OCI-LY1 (cell line): ENCODE measurements at regions not wholly inside any gene's neighbourhood (a gene's known extent, or its start where the extent isn't known, plus 50 kb on each side); places are given as distances from the start of the nearest gene placed in this dataset.

Source experiments
- H2AFZ ChIP-seq: fragments of 200-600 bp; sonication (generic), shearing (Covaris generic); 2 replicates; pipeline ENCODE4 v1.6.0; 2014; ENCODE audit warnings: antibody characterized with exemption, mild to moderate bottlenecking, low read length
- H3F3A ChIP-seq: fragments of 200-600 bp; sonication (generic), shearing (Covaris generic); 2 replicates; pipeline ENCODE4 v1.6.0; 2014; ENCODE audit warnings: mild to moderate bottlenecking, antibody characterized with exemption, low read length, moderate library complexity; ENCODE audit not compliant: insufficient read depth
- H3K27ac ChIP-seq: fragments of 200-600 bp; sonication (generic); 2 replicates; pipeline ENCODE4 v1.5.1; 2014; ENCODE audit warnings: low read length, mixed run types, mild to moderate bottlenecking, low read depth; ENCODE audit not compliant: poor library complexity, severe bottlenecking
- H3K27me3 ChIP-seq: fragments of 200-600 bp; sonication (generic); 2 replicates; pipeline ENCODE4 v1.6.0; 2014; ENCODE audit warnings: antibody characterized with exemption, mild to moderate bottlenecking, low read length, moderate library complexity; ENCODE audit not compliant: insufficient read depth
- H3K36me3 ChIP-seq: fragments of 200-600 bp; sonication (generic); 2 replicates; pipeline ENCODE4 v1.6.1; 2014; ENCODE audit warnings: mild to moderate bottlenecking, antibody characterized with exemption, low read length, moderate library complexity, mixed read lengths; ENCODE audit not compliant: insufficient read depth
- H3K4me1 ChIP-seq: fragments of 200-600 bp; sonication (generic); 2 replicates; pipeline ENCODE4 v1.5.1; 2014; ENCODE audit warnings: mild to moderate bottlenecking, low read length, moderate library complexity; ENCODE audit not compliant: insufficient read depth, severe bottlenecking
- H3K4me2 ChIP-seq: fragments of 200-600 bp; sonication (generic), shearing (Covaris generic); 2 replicates; pipeline ENCODE4 v1.6.1; 2014; ENCODE audit warnings: low read length
- H3K4me3 ChIP-seq: fragments of 200-600 bp; sonication (generic); 2 replicates; pipeline ENCODE4 v1.5.1; 2014; ENCODE audit warnings: low read length, low read depth, mild to moderate bottlenecking, mixed read lengths; ENCODE audit not compliant: poor library complexity, severe bottlenecking
- H3K79me2 ChIP-seq: fragments of 200-600 bp; shearing (Covaris generic); 2 replicates; pipeline ENCODE4 v1.6.1; 2016; ENCODE audit warnings: mixed run types, low read length, mixed read lengths; ENCODE audit not compliant: insufficient read depth
- H3K9ac ChIP-seq: fragments of 200-600 bp; sonication (generic), shearing (Covaris generic); 2 replicates; pipeline ENCODE4 v1.6.1; 2014; ENCODE audit warnings: mild to moderate bottlenecking, low read length, mixed read lengths
- H3K9me2 ChIP-seq: fragments of 200-600 bp; sonication (generic), shearing (Covaris generic); 2 replicates; pipeline ENCODE4 v1.6.1; 2014; ENCODE audit warnings: low read depth, mild to moderate bottlenecking, low read length, mixed read lengths
- H3K9me3 ChIP-seq: fragments of 200-600 bp; shearing (Covaris generic); 2 replicates; pipeline ENCODE4 v1.6.1; 2014; ENCODE audit warnings: low read length, mixed read lengths
- H4K20me1 ChIP-seq: fragments of 200-600 bp; sonication (generic), shearing (Covaris generic); 2 replicates; pipeline ENCODE4 v1.6.0; 2016; ENCODE audit warnings: mild to moderate bottlenecking, low read length; ENCODE audit not compliant: insufficient read depth
- CTCF ChIP-seq: fragments of 200-600 bp; sonication (generic), shearing (Covaris generic); IDR thresholded peaks from 2 replicates; pipeline ENCODE4 v1.5.1; 2017; ENCODE audit warnings: mild to moderate bottlenecking, antibody characterized with exemption, low read length, moderate library complexity, mixed read lengths
- EZH2 ChIP-seq: fragments of 200-600 bp; sonication (generic), shearing (Covaris generic); IDR thresholded peaks from 2 replicates; pipeline ENCODE4 v1.8.0; 2017; ENCODE audit warnings: borderline replicate concordance, mixed run types, mild to moderate bottlenecking, antibody characterized with exemption, low read length, moderate library complexity, mixed read lengths

DNA sequence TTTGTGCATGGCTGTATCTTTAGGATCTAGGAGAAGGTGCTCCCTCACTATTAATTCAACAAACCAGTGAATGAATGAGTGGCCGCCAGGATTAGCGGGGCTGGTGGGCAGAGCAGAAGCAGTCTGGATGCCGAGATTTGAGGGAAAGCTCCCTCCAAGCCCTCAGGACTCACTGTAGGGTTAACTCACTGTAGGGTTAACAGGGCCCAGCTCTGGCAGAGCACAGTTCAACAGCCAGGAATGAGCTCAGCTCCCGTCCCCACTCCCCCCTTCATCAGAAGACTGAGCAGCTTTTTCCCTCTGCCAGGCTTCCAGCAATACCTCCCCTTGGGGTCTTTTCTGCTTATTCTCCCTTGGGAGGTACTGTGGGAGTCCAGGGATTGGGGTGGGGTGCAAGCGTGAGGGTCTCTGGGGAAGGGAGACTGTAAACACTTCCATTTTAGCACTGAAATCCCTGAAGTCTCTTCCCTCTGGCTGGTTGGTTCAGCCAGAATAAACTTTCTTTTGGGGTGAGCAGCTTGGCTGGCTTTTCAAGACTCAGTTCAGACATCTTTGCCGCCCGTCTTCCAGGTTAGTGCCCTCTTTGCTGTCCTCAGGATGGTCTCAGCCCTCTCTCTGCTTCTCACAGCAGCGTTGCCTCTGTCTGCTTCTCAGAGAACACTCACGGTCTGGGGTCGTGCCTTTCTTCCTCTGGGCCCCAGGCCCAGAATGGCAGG lies 53.7 kb upstream of the WSB1 start:
- peaks cover 9% of the 10 kb centered on the region; the same call in 1 of the 2 replicates for H3K27me3 ChIP-seq
- H3K9me2 ChIP-seq, result no peaks in the 10 kb centered on the region
- no peak overlapping the region for H3K9ac ChIP-seq
- H3K4me1 ChIP-seq, result peaks cover 10% of the 10 kb centered on the region
- no peaks in the 10 kb centered on the region for H3K9me3 ChIP-seq
- H3F3A ChIP-seq, result no peaks in the 10 kb centered on the region
- no peaks in the 10 kb centered on the region for H3K36me3 ChIP-seq
- no peak overlapping the region for H3K4me2 ChIP-seq
- no peak overlapping the region for H3K4me3 ChIP-seq
- no peak overlapping the region for H2AFZ ChIP-seq
- no peaks in the 10 kb centered on the region for H3K79me2 ChIP-seq
- TF ChIP-seq CTCF (no peak), EZH2 (no peak)
- H4K20me1 ChIP-seq, result no peaks in the 10 kb centered on the region
- H3K27ac ChIP-seq, result no peak overlapping the region

- H3K4me2 ChIP-seq, result no peak overlapping the region
- no peak for TF ChIP-seq CTCF
- TF ChIP-seq EZH2, result no peak
- no peak overlapping the region for H3K27ac ChIP-seq
- H3K36me3 ChIP-seq, result no peaks in the 10 kb centered on the region
- peaks cover 9% of the 10 kb centered on the region; the same call in 1 of the 2 replicates for H3K27me3 ChIP-seq
- H3F3A ChIP-seq, result no peaks in the 10 kb centered on the region
- H3K9me3 ChIP-seq, result no peaks in the 10 kb centered on the region
- no peaks in the 10 kb centered on the region for H4K20me1 ChIP-seq
- H3K4me1 ChIP-seq, result peaks cover 15% of the 10 kb centered on the region
- H3K9ac ChIP-seq, result no peak overlapping the region
- H3K79me2 ChIP-seq, result no peaks in the 10 kb centered on the region
- no peak overlapping the region for H2AFZ ChIP-seq
- H3K4me3 ChIP-seq, result no peak overlapping the region
- H3K9me2 ChIP-seq, result no peaks in the 10 kb centered on the region
Measured at GRCh38 chr17:27240802-27241155, 53.1 kb upstream of the WSB1 start.

DNA sequence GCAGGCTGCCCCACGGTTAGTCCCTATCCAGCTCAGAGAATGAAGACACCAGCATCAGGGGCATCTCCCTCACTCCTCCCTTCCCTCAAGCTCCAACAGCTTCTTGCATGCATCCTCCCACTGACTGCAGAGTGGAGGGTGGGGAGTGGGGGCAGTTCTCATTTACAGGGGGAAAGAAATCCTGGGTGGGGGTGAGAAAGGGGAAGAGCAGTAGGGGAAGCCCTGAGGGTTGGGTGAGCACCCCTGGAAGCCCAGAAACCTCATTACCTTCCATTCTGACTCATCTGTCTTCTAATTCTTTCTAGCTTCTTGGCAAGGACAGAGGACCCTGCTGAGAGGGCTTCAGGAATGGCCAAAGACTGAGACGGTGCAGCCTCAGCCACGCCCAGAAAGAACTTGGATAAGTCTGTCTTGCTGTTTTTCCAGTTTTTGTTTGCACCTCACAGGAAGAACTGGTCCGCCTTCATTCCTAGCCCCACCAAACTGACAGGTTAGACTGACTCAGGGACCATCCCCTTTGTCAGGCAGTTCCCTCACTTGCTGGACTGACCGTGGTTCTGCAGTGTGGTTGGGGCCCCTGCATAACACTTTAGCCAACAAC lies 52.5 kb upstream of the WSB1 start:
- no peaks in the 10 kb centered on the region for H3K36me3 ChIP-seq
- TF ChIP-seq CTCF (no peak), EZH2 (no peak)
- H3K9ac ChIP-seq, result no peak overlapping the region
- H3F3A ChIP-seq, result no peaks in the 10 kb centered on the region
- H3K4me1 ChIP-seq, result peaks cover 15% of the 10 kb centered on the region
- no peak overlapping the region for H3K4me3 ChIP-seq
- no peaks in the 10 kb centered on the region for H3K79me2 ChIP-seq
- peaks cover 9% of the 10 kb centered on the region; the same call in 1 of the 2 replicates for H3K27me3 ChIP-seq
- H2AFZ ChIP-seq, result no peak overlapping the region
- no peak overlapping the region for H3K4me2 ChIP-seq
- no peaks in the 10 kb centered on the region for H4K20me1 ChIP-seq
- no peaks in the 10 kb centered on the region for H3K9me2 ChIP-seq
- H3K27ac ChIP-seq, result no peak overlapping the region
- H3K9me3 ChIP-seq, result no peaks in the 10 kb centered on the region
